ENCODE measurements at regions not wholly inside any gene's neighbourhood (a gene's known extent, or its start where the extent isn't known, plus 50 kb on each side); places are given as distances from the start of the nearest gene placed in this dataset.

DNA sequence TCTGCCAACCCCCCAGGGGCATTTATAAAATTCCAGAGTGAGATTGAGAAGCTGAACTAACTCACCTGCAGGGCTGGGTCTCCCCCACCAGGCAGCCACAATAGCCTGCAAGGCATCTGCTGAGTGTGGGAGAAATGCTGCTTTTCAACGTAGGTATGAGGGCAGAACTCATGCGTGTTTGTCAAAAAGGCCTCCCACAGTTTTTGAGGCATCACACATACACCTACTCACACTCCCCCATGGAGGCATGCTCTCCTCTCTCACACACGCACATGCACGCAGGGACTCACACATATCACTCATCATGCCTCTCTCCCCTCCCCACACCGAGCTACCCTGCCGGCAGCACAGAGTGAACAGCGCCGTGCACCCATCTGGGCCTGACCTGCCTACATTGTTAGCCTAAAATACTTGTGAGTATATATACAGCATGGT lies 390.5 kb downstream of the FGF9 start:
- in situ Hi-C loops (cut with HindIII; ENCODE audit: low pct_unique_long_range_greater_than_20kb, low sequenced_read_pairs), result no loop called here
- no peak for DNase-seq (ENCODE audit: low read depth)

GRCh38 chr13:22061806-22062391 lies 391.0 kb downstream of the FGF9 start:
- no peak for DNase-seq (ENCODE audit: low read depth)

GRCh38 chr13:22062478-22063205 lies 391.8 kb downstream of the FGF9 start:
- in situ Hi-C loops (cut with HindIII; ENCODE audit: low pct_unique_long_range_greater_than_20kb, low sequenced_read_pairs), result no loop called here
- no peak for DNase-seq (ENCODE audit: low read depth)

More at GRCh38 chr13:22061806-22062391, 391.0 kb downstream of the FGF9 start:
- in situ Hi-C loops (cut with HindIII; ENCODE audit: low pct_unique_long_range_greater_than_20kb, low sequenced_read_pairs), result no loop called here

DNA sequence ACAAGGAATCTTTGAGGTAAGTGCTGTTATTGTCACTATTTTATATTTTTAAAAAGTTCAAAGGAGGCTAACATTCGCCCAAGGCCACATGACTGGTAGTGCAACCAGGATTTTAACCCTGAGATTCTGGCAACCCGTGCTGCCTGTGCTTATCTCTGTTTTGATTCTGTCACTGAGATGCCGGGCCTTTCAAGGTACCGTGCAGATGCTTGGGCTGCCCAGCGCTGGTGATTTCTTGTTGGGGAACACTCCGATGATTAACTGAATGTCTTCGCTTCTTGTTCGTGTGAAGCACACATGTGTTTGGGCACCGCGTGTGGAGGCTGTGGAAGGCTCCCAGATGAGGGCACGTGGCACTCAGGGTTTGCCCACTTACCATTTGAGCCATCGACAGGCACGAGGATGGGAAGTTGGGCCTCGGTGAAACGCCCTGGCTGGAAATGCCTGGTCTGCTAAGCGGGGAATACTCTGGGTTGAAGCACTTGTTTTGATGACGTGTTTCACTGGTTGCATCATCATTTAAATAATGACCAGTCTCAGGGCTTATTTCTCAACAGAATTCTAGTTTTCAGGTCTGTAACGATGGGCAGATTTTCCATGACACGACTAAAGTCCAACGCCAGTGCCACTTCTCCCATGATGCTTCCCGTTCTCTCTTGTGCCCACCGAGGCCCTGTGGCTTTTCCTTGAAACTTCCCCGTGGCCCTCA lies 392.7 kb downstream of the FGF9 start:
- in situ Hi-C loops (cut with HindIII; ENCODE audit: low pct_unique_long_range_greater_than_20kb, low sequenced_read_pairs), result no loop called here
- no peak for DNase-seq (ENCODE audit: low read depth)

GRCh38 chr13:22064854-22065620 lies 394.2 kb downstream of the FGF9 start:
- DNase-seq (ENCODE audit: low read depth), result no peak
- in situ Hi-C loops (cut with HindIII; ENCODE audit: low pct_unique_long_range_greater_than_20kb, low sequenced_read_pairs), result no loop called here

DNA sequence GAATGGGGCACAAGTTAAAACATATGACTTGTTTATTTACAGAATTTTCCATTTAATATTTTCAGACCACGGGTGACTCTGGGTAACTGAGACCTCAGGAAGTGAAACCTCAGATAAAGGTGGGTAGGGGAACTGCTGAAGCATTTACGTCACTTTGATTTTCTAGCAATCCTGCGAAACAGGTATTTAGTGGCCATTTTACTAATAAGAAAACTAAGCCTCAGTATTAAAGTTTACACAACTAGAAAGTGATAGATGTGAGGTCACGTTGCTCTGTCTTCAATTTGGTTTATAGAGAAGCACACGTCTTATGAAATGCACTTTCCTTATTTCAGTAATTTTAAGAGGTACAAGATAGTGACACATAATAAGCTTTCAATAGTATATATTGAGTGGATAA lies 402.8 kb downstream of the FGF9 start:
- DNase-seq (ENCODE audit: low read depth), result no peak
- in situ Hi-C loops (cut with HindIII; ENCODE audit: low pct_unique_long_range_greater_than_20kb, low sequenced_read_pairs), result no loop called here

- no peak for DNase-seq (ENCODE audit: low read depth)
- in situ Hi-C loops (cut with HindIII; ENCODE audit: low pct_unique_long_range_greater_than_20kb, low sequenced_read_pairs), result no loop called here
These were observed 403.5 kb downstream of the FGF9 start for GRCh38 chr13:22074403-22074802.

- no peak for DNase-seq (ENCODE audit: low read depth)
- in situ Hi-C loops (cut with HindIII; ENCODE audit: low pct_unique_long_range_greater_than_20kb, low sequenced_read_pairs), result no loop called here
These were observed 405.8 kb downstream of the FGF9 start for GRCh38 chr13:22076658-22077057.

DNA sequence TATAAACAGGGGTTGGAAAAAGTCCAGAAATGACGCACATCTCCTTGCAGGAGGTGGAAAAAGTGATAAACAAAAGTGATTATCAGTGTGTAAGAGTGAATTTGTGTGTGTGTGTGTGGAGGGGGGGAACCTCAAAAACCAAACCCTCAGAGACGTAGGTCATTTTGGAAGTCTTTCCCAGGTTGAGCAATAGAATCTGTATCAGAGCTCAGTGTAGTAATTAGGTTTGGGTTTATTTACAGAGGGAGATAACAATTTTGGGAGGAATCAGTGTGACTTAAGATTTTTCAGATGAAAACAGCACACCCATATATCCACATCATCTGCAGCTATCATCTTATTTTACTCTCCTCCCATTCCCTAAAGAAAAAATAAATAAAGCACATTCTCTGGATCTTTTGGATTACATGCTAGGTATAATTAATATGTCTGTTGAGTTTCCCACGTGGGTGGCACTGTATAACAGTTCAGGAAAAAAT lies 406.4 kb downstream of the FGF9 start:
- in situ Hi-C loops (cut with HindIII; ENCODE audit: low pct_unique_long_range_greater_than_20kb, low sequenced_read_pairs), result no loop called here
- no peak for DNase-seq (ENCODE audit: low read depth)

GRCh38 chr13:22077764-22078163 lies 406.9 kb downstream of the FGF9 start:
- in situ Hi-C loops (cut with HindIII; ENCODE audit: low pct_unique_long_range_greater_than_20kb, low sequenced_read_pairs), result no loop called here
- no peak for DNase-seq (ENCODE audit: low read depth)

GRCh38 chr13:22079961-22080360 lies 409.1 kb downstream of the FGF9 start:
- DNase-seq (ENCODE audit: low read depth), result no peak
- in situ Hi-C loops (cut with HindIII; ENCODE audit: low pct_unique_long_range_greater_than_20kb, low sequenced_read_pairs), result no loop called here

- no peak for DNase-seq (ENCODE audit: low read depth)
- in situ Hi-C loops (cut with HindIII; ENCODE audit: low pct_unique_long_range_greater_than_20kb, low sequenced_read_pairs), result no loop called here
These were observed 410.0 kb downstream of the FGF9 start for GRCh38 chr13:22080832-22081231.

DNA sequence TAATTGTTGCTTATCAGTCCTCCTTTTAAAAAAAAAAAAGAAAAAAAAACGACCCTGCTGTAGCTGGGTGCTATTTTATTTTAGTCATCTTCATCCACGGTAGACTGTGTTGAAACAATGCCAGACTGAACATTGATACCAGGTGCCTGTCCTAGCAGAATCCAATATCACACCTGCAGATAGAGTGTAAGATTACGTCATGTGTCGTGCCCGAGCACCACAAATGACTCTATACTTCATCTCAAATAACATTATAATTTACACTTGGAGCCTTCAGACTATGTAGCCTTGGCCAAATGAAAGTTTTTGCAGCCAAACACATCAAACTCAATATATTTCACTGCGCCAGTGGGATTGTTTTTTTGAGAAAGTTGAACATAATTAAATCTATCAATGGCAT lies 410.6 kb downstream of the FGF9 start:
- in situ Hi-C loops (cut with HindIII; ENCODE audit: low pct_unique_long_range_greater_than_20kb, low sequenced_read_pairs), result no loop called here
- no peak for DNase-seq (ENCODE audit: low read depth)

DNA sequence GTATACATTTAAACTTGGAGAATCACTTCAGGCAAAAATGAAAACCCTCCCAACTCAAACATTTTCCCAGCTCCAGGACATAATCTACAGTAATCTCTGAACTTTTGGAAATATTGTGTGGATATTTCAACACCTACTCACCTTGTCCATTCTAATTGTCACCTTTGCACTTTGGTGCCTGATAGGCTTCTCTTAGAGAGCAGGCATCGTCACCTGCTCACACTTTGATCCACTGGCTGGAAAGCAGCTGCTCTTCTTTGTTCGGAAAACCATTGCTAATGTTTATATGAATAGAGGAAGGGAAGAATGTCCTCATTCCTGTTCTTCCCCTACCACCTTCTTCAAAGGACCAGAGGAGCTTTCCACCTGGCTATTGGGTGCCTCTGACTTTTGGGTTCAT lies 411.2 kb downstream of the FGF9 start:
- DNase-seq (ENCODE audit: low read depth), result no peak
- in situ Hi-C loops (cut with HindIII; ENCODE audit: low pct_unique_long_range_greater_than_20kb, low sequenced_read_pairs), result no loop called here

GRCh38 chr13:22082437-22083100 lies 411.7 kb downstream of the FGF9 start:
- in situ Hi-C loops (cut with HindIII; ENCODE audit: low pct_unique_long_range_greater_than_20kb, low sequenced_read_pairs), result no loop called here
- DNase-seq (ENCODE audit: low read depth), result no peak

DNA sequence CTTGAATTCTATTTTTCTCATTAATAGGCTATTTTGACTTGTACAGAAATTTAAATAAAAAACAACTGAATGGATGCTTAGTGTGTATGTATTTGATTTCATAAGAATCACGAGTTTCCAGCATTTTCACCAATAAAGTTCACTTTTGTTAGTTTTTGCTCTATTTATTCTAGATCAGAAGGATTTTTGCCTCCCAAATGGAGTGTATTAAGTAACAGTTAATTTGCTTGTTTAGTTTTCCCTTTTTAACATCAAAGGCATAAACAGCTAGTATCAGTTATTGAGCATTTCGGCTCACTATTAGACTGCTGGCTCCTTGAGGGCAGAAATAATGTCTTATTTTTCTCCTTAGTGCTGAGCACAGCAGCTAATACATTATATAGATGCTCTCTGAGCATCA lies 414.1 kb downstream of the FGF9 start:
- in situ Hi-C loops (cut with HindIII; ENCODE audit: low pct_unique_long_range_greater_than_20kb, low sequenced_read_pairs), result no loop called here
- DNase-seq (ENCODE audit: low read depth), result no peak

DNA sequence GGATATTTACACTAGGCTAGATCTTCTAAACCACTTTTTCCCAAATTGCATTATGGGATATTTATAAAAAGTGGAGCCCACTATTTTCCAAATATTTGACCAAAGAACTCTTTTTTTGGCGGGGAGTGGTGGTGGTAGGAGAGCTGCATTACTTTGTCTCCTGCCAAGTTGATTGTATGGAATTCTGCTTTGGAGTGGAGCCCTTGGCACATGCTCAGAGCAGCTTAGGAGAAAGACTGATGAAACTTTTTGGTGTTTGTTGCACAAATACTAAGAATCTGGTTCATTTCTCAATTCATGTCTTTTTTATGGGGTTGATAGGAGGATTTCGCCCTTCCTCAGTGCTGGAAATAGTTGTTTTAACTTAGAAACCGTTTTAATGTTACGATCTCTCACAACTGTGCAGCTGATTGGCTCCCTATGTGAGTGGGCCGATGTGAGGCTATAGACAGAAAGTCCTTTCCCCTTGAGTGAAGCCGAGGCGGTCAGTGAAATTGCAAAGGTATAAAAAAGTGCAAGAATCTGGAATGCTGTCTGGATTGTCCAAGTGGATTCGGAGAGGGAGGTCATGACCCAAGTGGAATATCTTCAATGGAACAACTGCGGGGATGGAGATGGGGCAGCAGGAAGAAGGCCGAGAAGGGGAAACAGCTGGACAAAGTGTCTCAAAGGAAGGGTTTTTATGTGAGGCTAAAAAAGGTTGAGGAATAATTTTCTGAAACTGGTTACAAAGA lies 415.9 kb downstream of the FGF9 start:
- in situ Hi-C loops (cut with HindIII; ENCODE audit: low pct_unique_long_range_greater_than_20kb, low sequenced_read_pairs), result no loop called here
- no peak for DNase-seq (ENCODE audit: low read depth)

- in situ Hi-C loops (cut with HindIII; ENCODE audit: low pct_unique_long_range_greater_than_20kb, low sequenced_read_pairs), result no loop called here
- no peak for DNase-seq (ENCODE audit: low read depth)
These were observed 419.2 kb downstream of the FGF9 start for GRCh38 chr13:22090106-22090505.

All from Caki2 (cell line).